IMR-90 (cell line): ENCODE measurements at regions not wholly inside any gene's neighbourhood (a gene's known extent, or its start where the extent isn't known, plus 50 kb on each side); places are given as distances from the start of the nearest gene placed in this dataset.

ENCODE experiments used
- ATAC-seq: fragments of 200-7000 bp; cut with Tn5 transposase; 2 replicates; pipeline ENCODE4 v1.9.1; 2020; ENCODE audit warnings: low read depth, mild to moderate bottlenecking, moderate library complexity
- BruUV-seq: library from RNA; stranded (reverse); fragments of 400-500 nt; replicated peaks from 2 replicates; lab custom pipeline; 2021; lab: Mats Ljungman, UMichigan
- CTCF ChIA-PET: fragments of 300-600 bp; formaldehyde crosslinking; extraction: SDS; loops from one replicate; lab custom pipeline; 2021; ENCODE audit warnings: antibody characterized with exemption; lab: Yijun Ruan, JAX
- POLR2A ChIA-PET: fragments of 300-600 bp; sonication (Branson Sonifier 250); formaldehyde crosslinking; loops from one replicate; lab custom pipeline; 2022; ENCODE audit warnings: antibody characterized with exemption; ENCODE audit not compliant: unreplicated experiment; lab: Charles Lee
- DNase-seq: peaks from one replicate; pipeline ENCODE4 v3.0.0; 2013
- H2AFZ ChIP-seq: replicated peaks from 2 replicates; pipeline ENCODE3; 2013; ENCODE audit warnings: low read length, mild to moderate bottlenecking; ENCODE audit not compliant: poor library complexity
- H2AK5ac ChIP-seq: 2 replicates; pipeline ENCODE4 v1.6.1; 2013; ENCODE audit warnings: low read depth, low read length, inconsistent platforms
- H2AK9ac ChIP-seq: replicated peaks from 2 replicates; pipeline ENCODE3; 2013; ENCODE audit warnings: mild to moderate bottlenecking, low read depth, low read length, moderate library complexity; ENCODE audit not compliant: poor library complexity
- H2BK120ac ChIP-seq: 2 replicates; pipeline ENCODE4 v1.6.1; 2013; ENCODE audit warnings: low read depth, low read length, inconsistent platforms
- H2BK15ac ChIP-seq: 3 replicates; pipeline ENCODE4 v1.6.1; 2013; ENCODE audit warnings: low read depth, low read length, inconsistent platforms
- H2BK20ac ChIP-seq: 2 replicates; pipeline ENCODE4 v1.6.1; 2013; ENCODE audit warnings: low read depth, mild to moderate bottlenecking, inconsistent platforms, low read length, moderate library complexity
- H2BK5ac ChIP-seq: 2 replicates; pipeline ENCODE4 v1.6.1; 2013; ENCODE audit warnings: mild to moderate bottlenecking, low read depth, low read length, inconsistent platforms; ENCODE audit not compliant: poor library complexity, severe bottlenecking
- H3K14ac ChIP-seq: replicated peaks from 2 replicates; pipeline ENCODE4 v1.6.1; 2013; ENCODE audit warnings: low read depth, low read length, inconsistent platforms
- H3K18ac ChIP-seq: 2 replicates; pipeline ENCODE4 v1.6.1; 2013; ENCODE audit warnings: low read depth, low read length, control low read depth
- H3K23ac ChIP-seq: 2 replicates; pipeline ENCODE4 v1.6.1; 2013; ENCODE audit warnings: low read depth, low read length, inconsistent platforms
- H3K27ac ChIP-seq: 2 replicates; pipeline ENCODE4 v1.5.1; 2013; ENCODE audit warnings: mild to moderate bottlenecking, control low read depth, low read length; ENCODE audit not compliant: insufficient read depth
- H3K27me3 ChIP-seq: 2 replicates; pipeline ENCODE4 v1.6.1; 2013; ENCODE audit warnings: low read length; ENCODE audit not compliant: control insufficient read depth, insufficient read depth
- H3K36me3 ChIP-seq: 2 replicates; pipeline ENCODE4 v1.6.1; 2013; ENCODE audit warnings: low read length, mixed read lengths; ENCODE audit not compliant: control insufficient read depth, insufficient read depth
- H3K4ac ChIP-seq: 2 replicates; pipeline ENCODE4 v1.6.1; 2013; ENCODE audit warnings: low read depth, low read length, inconsistent platforms
- H3K4me1 ChIP-seq: 2 replicates; pipeline ENCODE4 v1.6.1; 2013; ENCODE audit warnings: low read length, mixed read lengths; ENCODE audit not compliant: control insufficient read depth, insufficient read depth
- H3K4me2 ChIP-seq: 2 replicates; pipeline ENCODE4 v1.6.1; 2013; ENCODE audit warnings: low read depth, mild to moderate bottlenecking, control low read depth, low read length, moderate library complexity
- H3K4me3 ChIP-seq: 2 replicates; pipeline ENCODE4 v1.5.1; 2013; ENCODE audit warnings: low read depth, mild to moderate bottlenecking, control low read depth, low read length, moderate library complexity; ENCODE audit not compliant: insufficient read depth
- H3K56ac ChIP-seq: 2 replicates; pipeline ENCODE4 v1.6.1; 2013; ENCODE audit warnings: low read length, inconsistent platforms; ENCODE audit not compliant: insufficient read depth; ENCODE audit errors: extremely low read depth
- H3K79me1 ChIP-seq, 2 experiments: 2 replicates each; pipeline ENCODE4 v1.6.1; 2013; ENCODE audit warnings: low read length in 2 of 2, inconsistent platforms in 1 of 2, low read depth in 1 of 2
- H3K9ac ChIP-seq: 2 replicates; pipeline ENCODE4 v1.6.1; 2013; ENCODE audit warnings: low read depth, low read length, control low read depth
- H3K9me1 ChIP-seq: 2 replicates; pipeline ENCODE4 v1.6.1; 2013; ENCODE audit warnings: low read length, inconsistent platforms; ENCODE audit not compliant: insufficient read depth
- H3K9me3 ChIP-seq: 2 replicates; pipeline ENCODE4 v1.6.1; 2013; ENCODE audit warnings: low read length; ENCODE audit not compliant: control insufficient read depth, insufficient read depth
- H4K20me1 ChIP-seq: 2 replicates; pipeline ENCODE4 v1.6.1; 2013; ENCODE audit warnings: low read length, inconsistent platforms; ENCODE audit not compliant: insufficient read depth
- H4K5ac ChIP-seq: 2 replicates; pipeline ENCODE4 v1.6.1; 2013; ENCODE audit warnings: mild to moderate bottlenecking, low read depth, low read length, control low read depth
- H4K8ac ChIP-seq, 2 experiments: 2 replicates each; pipeline ENCODE4 v1.6.1; 2013; ENCODE audit warnings: low read depth in 2 of 2, low read length in 2 of 2, control low read depth in 1 of 2, inconsistent platforms in 1 of 2
- H4K91ac ChIP-seq: 2 replicates; pipeline ENCODE4 v1.6.1; 2013; ENCODE audit warnings: low read depth, low read length, inconsistent platforms; ENCODE audit not compliant: insufficient read depth
- BHLHE40 ChIP-seq: fragments of 150-350 bp; IDR thresholded peaks from 2 replicates; pipeline ENCODE4 v1.6.1; 2016; ENCODE audit warnings: mild to moderate bottlenecking, low read depth, low read length
- CEBPB ChIP-seq: IDR thresholded peaks from 2 replicates; pipeline ENCODE4 v1.6.1; 2012; ENCODE audit warnings: low read depth, low read length, improper control_type of control experiment
- CHD1 ChIP-seq: IDR thresholded peaks from 2 replicates; pipeline ENCODE4 v1.6.1; 2012; ENCODE audit warnings: low read depth, low read length, improper control_type of control experiment
- CTCF ChIP-seq: conservative IDR thresholded peaks from 2 replicates; pipeline ENCODE4 v1.5.1; 2012; ENCODE audit warnings: mild to moderate bottlenecking, low read depth, low read length, improper control_type of control experiment
- ELK1 ChIP-seq: fragments of 150-350 bp; IDR thresholded peaks from 2 replicates; pipeline ENCODE4 v1.6.1; 2016; ENCODE audit warnings: low read depth, mild to moderate bottlenecking, low read length, moderate library complexity, borderline replicate concordance
- FOS ChIP-seq: fragments of 150-350 bp; IDR thresholded peaks from 2 replicates; pipeline ENCODE4 v1.6.1; 2016; ENCODE audit warnings: low read depth, low read length
- MAFK ChIP-seq: IDR thresholded peaks from 2 replicates; pipeline ENCODE4 v1.6.1; 2012; ENCODE audit warnings: low read depth, low read length, improper control_type of control experiment
- MAZ ChIP-seq: IDR thresholded peaks from 2 replicates; pipeline ENCODE4 v1.6.1; 2012; ENCODE audit warnings: low read depth, mild to moderate bottlenecking, low read length, improper control_type of control experiment, moderate library complexity, borderline replicate concordance
- MXI1 ChIP-seq: IDR thresholded peaks from 2 replicates; pipeline ENCODE4 v1.6.1; 2012; ENCODE audit warnings: low read depth, mild to moderate bottlenecking, low read length, moderate library complexity, borderline replicate concordance
- NFE2L2 ChIP-seq: fragments of 150-350 bp; IDR thresholded peaks from 2 replicates; pipeline ENCODE4 v1.6.1; 2016; ENCODE audit warnings: low read depth, mild to moderate bottlenecking, low read length
- POLR2A ChIP-seq: IDR thresholded peaks from 2 replicates; pipeline ENCODE4 v1.6.1; 2012; ENCODE audit warnings: mild to moderate bottlenecking, low read depth, low read length
- RAD21 ChIP-seq: IDR thresholded peaks from 2 replicates; pipeline ENCODE4 v1.6.1; 2012; ENCODE audit warnings: low read length, improper control_type of control experiment
- RCOR1 ChIP-seq: IDR thresholded peaks from 2 replicates; pipeline ENCODE4 v1.6.1; 2012; ENCODE audit warnings: mild to moderate bottlenecking, low read length, improper control_type of control experiment; ENCODE audit not compliant: insufficient replicate concordance
- RFX5 ChIP-seq: IDR thresholded peaks from 2 replicates; pipeline ENCODE4 v1.8.0; 2012; ENCODE audit warnings: low read depth, mild to moderate bottlenecking, low read length, moderate library complexity
- SMC3 ChIP-seq: fragments of 150-350 bp; IDR thresholded peaks from 2 replicates; pipeline ENCODE4 v1.6.1; 2016; ENCODE audit warnings: low read depth, mild to moderate bottlenecking, antibody characterized with exemption, low read length, moderate library complexity
- USF2 ChIP-seq: fragments of 150-350 bp; IDR thresholded peaks from 2 replicates; pipeline ENCODE4 v1.6.1; 2017; ENCODE audit warnings: mild to moderate bottlenecking, antibody characterized with exemption, low read length, low read depth
- WGBS, 2 experiments: methylation state at CpG; one replicate each; pipeline versions ENCODE4 v1.1.5 to v1.1.7; 2013; ENCODE audit warnings: missing lambda C conversion rate in 2 of 2; ENCODE audit not compliant: insufficient read length in 1 of 2; ENCODE audit errors: extremely low coverage in 2 of 2; 5-methylcytosine and 5-hydroxymethylcytosine counted together
- dilution Hi-C: fragments of 300-500 bp; cut with HindIII; formaldehyde crosslinking; loops from one replicate; pipeline ENCODE4 v1.14.3; 2018; ENCODE audit warnings: low sequenced_read_pairs; ENCODE audit not compliant: unreplicated experiment
- in situ Hi-C: fragments of 300-500 bp; cut with MboI; formaldehyde crosslinking; loops from 3 replicates; pipeline ENCODE4 v1.14.3; 2019; ENCODE audit warnings: low sequenced_read_pairs, inconsistent platforms, mixed read lengths
- intact Hi-C: fragments of 100-400 bp; cut with micrococcal nuclease; formaldehyde crosslinking; loops from 2 replicates; pipeline ENCODE4 v1.10.0; 2022

- TF ChIP-seq MXI1 (no peak), ELK1 (no peak), FOS (no peak), RCOR1 (no peak), RFX5 (no peak), NFE2L2 (no peak), CHD1 (no peak), SMC3 (no peak), MAFK (no peak), CTCF (no peak), POLR2A (no peak), BHLHE40 (no peak), USF2 (no peak), RAD21 (no peak), MAZ (no peak), CEBPB (no peak)
- no peak overlapping the region for H3K4me3 ChIP-seq
- DNase-seq (no peak), ATAC-seq (no peak)
- H2BK15ac ChIP-seq = no peak overlapping the region
- no peaks in the 10 kb centered on the region for H3K9me1 ChIP-seq
- no peak overlapping the region for H2AK5ac ChIP-seq
- no peaks in the 10 kb centered on the region for H3K4me1 ChIP-seq
- no peak overlapping the region for H2AFZ ChIP-seq
- POLR2A ChIA-PET = no interaction called here
- no peak overlapping the region for H3K56ac ChIP-seq
- H3K27ac ChIP-seq = no peak overlapping the region
- H3K4ac ChIP-seq = no peak overlapping the region
- H3K18ac ChIP-seq = no peak overlapping the region
- H2BK20ac ChIP-seq = no peak overlapping the region
- no peak overlapping the region for H2AK9ac ChIP-seq
- no CpG with 5 or more reads among the region's 2 CpGs for WGBS, 2 experiments
- dilution Hi-C loops (no loop called here), intact Hi-C loops (no loop called here), in situ Hi-C loops (no loop called here)
- H4K5ac ChIP-seq = no peak overlapping the region
- no TSS peak for BruUV-seq
- H3K14ac ChIP-seq = no peak overlapping the region
- H4K8ac ChIP-seq = no peak overlapping the region
- H3K36me3 ChIP-seq = no peaks in the 10 kb centered on the region
- H2BK120ac ChIP-seq = no peak overlapping the region
- no peaks in the 10 kb centered on the region for H3K9me3 ChIP-seq
- no peak overlapping the region for H3K4me2 ChIP-seq
- H3K9ac ChIP-seq = no peak overlapping the region
- H3K27me3 ChIP-seq = no peaks in the 10 kb centered on the region
- H2BK5ac ChIP-seq = no peak overlapping the region
- no peak overlapping the region for H4K91ac ChIP-seq
- H3K23ac ChIP-seq = no peak overlapping the region
- no peaks in the 10 kb centered on the region for H3K79me1 ChIP-seq
- CTCF ChIA-PET = no interaction called here
- no peaks in the 10 kb centered on the region for H4K20me1 ChIP-seq
Observed at GRCh38 chr10:125560947-125561346, 122.0 kb downstream of the TEX36 start.
